Hepatocyte (in vitro differentiated cells): ENCODE measurements at regions not wholly inside any gene's neighbourhood (a gene's known extent, or its start where the extent isn't known, plus 50 kb on each side); places are given as distances from the start of the nearest gene placed in this dataset.

Experiments used
- DNase-seq: peaks from one replicate; pipeline ENCODE4 v3.0.0-alpha.2; 2016; ENCODE audit warnings: low spot score
- H2AFZ ChIP-seq: fragments of 200-600 bp; sonication (generic); 2 replicates; pipeline ENCODE4 v1.6.0; 2016; ENCODE audit warnings: antibody characterized with exemption, mild to moderate bottlenecking
- H3K27ac ChIP-seq: fragments of 200-600 bp; sonication (generic); 2 replicates; pipeline ENCODE4 v1.5.1; 2016; ENCODE audit warnings: mild to moderate bottlenecking
- H3K27me3 ChIP-seq: fragments of 200-600 bp; sonication (generic); 2 replicates; pipeline ENCODE4 v1.6.1; 2016
- H3K36me3 ChIP-seq: fragments of 200-600 bp; sonication (generic); replicated peaks from 2 replicates; pipeline ENCODE4 v1.5.1; 2016; ENCODE audit warnings: low read depth; ENCODE audit not compliant: insufficient read depth
- H3K4me1 ChIP-seq: fragments of 200-600 bp; sonication (generic); 2 replicates; pipeline ENCODE4 v1.5.1; 2016; ENCODE audit warnings: mild to moderate bottlenecking, moderate library complexity; ENCODE audit not compliant: insufficient read depth
- H3K4me2 ChIP-seq: fragments of 200-600 bp; sonication (generic); 2 replicates; pipeline ENCODE4 v1.6.0; 2016
- H3K4me3 ChIP-seq: fragments of 200-600 bp; sonication (generic); 2 replicates; pipeline ENCODE4 v1.5.1; 2016; ENCODE audit warnings: mild to moderate bottlenecking
- H3K79me2 ChIP-seq: fragments of 200-600 bp; sonication (generic); 2 replicates; pipeline ENCODE4 v1.6.0; 2017; ENCODE audit warnings: mild to moderate bottlenecking
- H3K9me2 ChIP-seq: fragments of 200-600 bp; sonication (generic); replicated peaks from 2 replicates; pipeline ENCODE4 v1.6.0; 2017; ENCODE audit warnings: mild to moderate bottlenecking; ENCODE audit not compliant: insufficient read depth
- H3K9me3 ChIP-seq: fragments of 200-600 bp; sonication (generic); 2 replicates; pipeline ENCODE4 v1.5.1; 2016; ENCODE audit warnings: low read depth, mild to moderate bottlenecking
- H4K20me1 ChIP-seq: fragments of 200-600 bp; sonication (generic); 2 replicates; pipeline ENCODE4 v1.6.0; 2016; ENCODE audit warnings: mild to moderate bottlenecking; ENCODE audit not compliant: insufficient read depth, poor library complexity, severe bottlenecking
- CTCF ChIP-seq: fragments of 200-600 bp; sonication (generic); IDR thresholded peaks from 2 replicates; pipeline ENCODE4 v1.5.1; 2016; ENCODE audit warnings: antibody characterized with exemption, mild to moderate bottlenecking; ENCODE audit not compliant: poor library complexity
- EZH2 ChIP-seq: fragments of 200-600 bp; sonication (generic); IDR thresholded peaks from 2 replicates; pipeline ENCODE4 v1.6.1; 2016; ENCODE audit warnings: antibody characterized with exemption, mild to moderate bottlenecking, borderline replicate concordance
- EZH2phosphoT487 ChIP-seq: fragments of 200-600 bp; sonication (generic); IDR thresholded peaks from one replicate; pipeline ENCODE4 v1.6.1; 2018; ENCODE audit warnings: antibody characterized with exemption, mild to moderate bottlenecking, low read depth, moderate library complexity; ENCODE audit not compliant: unreplicated experiment, severe bottlenecking
- WGBS: methylation state at CpG from one replicate; pipeline ENCODE4 v1.1.6; 2016; ENCODE audit warnings: low lambda C conversion rate; ENCODE audit errors: missing lambda C conversion rate; 5-methylcytosine and 5-hydroxymethylcytosine counted together

- Histone ChIP-seq H3K79me2 (no peaks in the 10 kb centered on the region), H3K36me3 (no peaks in the 10 kb centered on the region), H3K4me3 (no peak overlapping the region), H3K4me1 (no peaks in the 10 kb centered on the region), H4K20me1 (no peaks in the 10 kb centered on the region), H3K27ac (no peak overlapping the region), H3K9me2 (no peaks in the 10 kb centered on the region), H3K4me2 (no peak overlapping the region), H3K27me3 (no peaks in the 10 kb centered on the region), H2AFZ (no peak overlapping the region), H3K9me3 (no peaks in the 10 kb centered on the region)
- no peak for DNase-seq
- TF ChIP-seq EZH2 (no peak), CTCF (no peak), EZH2phosphoT487 (no peak)
Observed at GRCh38 chr1:209473025-209473424, 110.5 kb upstream of the CAMK1G start.

DNA sequence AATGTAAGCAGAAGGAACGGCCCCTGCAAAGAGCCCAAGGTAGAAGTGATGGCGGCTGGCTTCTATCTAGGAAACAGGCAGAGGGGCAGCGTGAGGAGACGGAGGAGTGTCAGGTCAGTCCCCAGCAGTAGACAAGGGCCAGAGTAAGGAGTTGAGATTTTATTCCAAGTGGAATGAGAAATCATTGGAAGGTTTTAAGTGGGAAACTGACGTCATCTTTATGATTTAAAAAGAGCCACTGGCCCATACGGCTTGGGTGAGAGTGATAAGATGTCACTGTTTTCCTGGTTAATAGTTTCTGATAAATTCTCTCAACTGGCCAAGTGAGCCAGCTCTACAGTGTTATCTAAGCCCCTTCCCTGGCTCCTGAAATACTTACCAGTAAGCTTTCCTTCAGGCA lies 103.2 kb upstream of the CAMK1G start:
- WGBS, result 69% methylated on average over 6 of the region's 6 CpGs
- Histone ChIP-seq H3K27me3 (no peaks in the 10 kb centered on the region), H3K9me2 (no peaks in the 10 kb centered on the region), H3K79me2 (no peaks in the 10 kb centered on the region), H4K20me1 (no peaks in the 10 kb centered on the region), H3K36me3 (no peaks in the 10 kb centered on the region), H3K9me3 (no peaks in the 10 kb centered on the region), H3K4me3 (no peak overlapping the region), H3K27ac (no peak overlapping the region), H2AFZ (no peak overlapping the region), H3K4me1 (no peaks in the 10 kb centered on the region), H3K4me2 (no peak overlapping the region)
- TF ChIP-seq EZH2, result no peak
- TF ChIP-seq EZH2phosphoT487, result no peak
- TF ChIP-seq CTCF, result no peak
- DNase-seq, result no peak

GRCh38 chr1:209483691-209484090 lies 99.8 kb upstream of the CAMK1G start:
- H3K9me2 ChIP-seq, result no peaks in the 10 kb centered on the region

DNA sequence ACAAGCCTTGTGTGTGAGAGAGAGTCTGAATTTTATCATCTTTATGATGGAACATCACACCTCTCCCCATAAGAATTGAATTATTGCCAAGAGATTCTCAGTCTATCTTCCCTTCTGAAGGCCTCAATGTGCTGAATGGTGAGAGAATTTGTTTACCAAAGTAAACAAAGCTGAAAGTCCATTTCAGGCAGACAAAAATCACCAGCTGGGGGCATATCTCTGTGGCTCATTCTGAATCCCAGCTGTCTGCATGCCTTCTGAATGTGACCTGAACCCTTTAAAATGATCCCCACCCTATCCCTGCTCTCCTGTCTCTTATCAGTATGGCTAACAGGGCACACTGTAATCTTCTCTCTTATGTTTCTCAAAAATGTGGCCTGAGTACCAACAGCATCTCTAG lies 99.1 kb upstream of the CAMK1G start:
- TF ChIP-seq EZH2 (no peak), EZH2phosphoT487 (no peak), CTCF (no peak)
- Histone ChIP-seq H4K20me1 (no peaks in the 10 kb centered on the region), H3K79me2 (no peaks in the 10 kb centered on the region), H3K9me2 (no peaks in the 10 kb centered on the region), H3K36me3 (no peaks in the 10 kb centered on the region), H3K4me1 (no peaks in the 10 kb centered on the region), H3K9me3 (no peaks in the 10 kb centered on the region), H2AFZ (no peak overlapping the region), H3K4me2 (no peak overlapping the region), H3K4me3 (no peak overlapping the region), H3K27me3 (no peaks in the 10 kb centered on the region), H3K27ac (no peak overlapping the region)
- DNase-seq, result no peak

More at GRCh38 chr1:209483691-209484090, 99.8 kb upstream of the CAMK1G start:
- no peak overlapping the region for H3K27ac ChIP-seq
- no peak for DNase-seq
- H3K4me2 ChIP-seq, result no peak overlapping the region
- no peaks in the 10 kb centered on the region for H3K4me1 ChIP-seq
- H3K4me3 ChIP-seq, result no peak overlapping the region
- no peak overlapping the region for H2AFZ ChIP-seq
- no peaks in the 10 kb centered on the region for H3K79me2 ChIP-seq
- TF ChIP-seq EZH2, result no peak
- no peaks in the 10 kb centered on the region for H3K9me3 ChIP-seq
- WGBS, result 74% methylated on average over 4 of the region's 4 CpGs
- H4K20me1 ChIP-seq, result no peaks in the 10 kb centered on the region
- no peaks in the 10 kb centered on the region for H3K36me3 ChIP-seq
- no peaks in the 10 kb centered on the region for H3K27me3 ChIP-seq
